ENCODE measurements at regions not wholly inside any gene's neighbourhood (a gene's known extent, or its start where the extent isn't known, plus 50 kb on each side); places are given as distances from the start of the nearest gene placed in this dataset.

DNA sequence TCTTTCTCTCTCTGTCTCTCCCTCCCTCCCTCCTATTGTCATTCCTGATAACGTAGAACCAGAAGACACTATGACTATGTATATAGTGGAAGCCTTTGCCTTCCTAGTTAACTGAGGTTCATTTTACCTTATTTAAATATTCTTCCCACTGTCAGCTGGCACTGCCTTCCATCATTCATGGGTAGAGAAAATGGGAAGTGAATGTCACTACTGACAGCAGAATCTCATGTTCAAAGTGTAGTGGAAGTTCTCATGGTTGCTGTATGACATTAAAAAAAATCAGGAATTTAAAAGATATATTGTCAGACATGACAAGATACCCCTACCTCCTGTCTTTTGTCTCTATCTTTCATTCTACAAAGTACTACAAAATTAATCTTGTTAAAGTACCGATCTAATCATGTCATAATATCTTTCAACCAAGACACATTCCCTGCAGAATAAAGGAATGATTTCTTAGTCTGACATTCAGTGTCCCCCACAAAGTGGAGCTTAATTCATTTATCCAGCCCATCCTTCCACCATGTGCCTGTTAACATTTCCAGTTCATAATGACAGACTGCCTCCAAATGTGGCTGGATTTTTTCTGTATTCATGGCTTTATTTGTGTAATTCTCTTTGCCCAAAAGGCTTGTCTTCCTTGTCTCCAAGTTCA, 250.1 kb upstream of the CDH20 start:
- Histone ChIP-seq H3K23ac (ENCODE audit: low read depth, low read length) (no peak overlapping the region), H3K14ac (replicated peaks; ENCODE audit: low read depth, low read length) (no peak overlapping the region), H4K20me1 (ENCODE audit: insufficient read depth, low read length) (no peaks in the 10 kb centered on the region), H2AK5ac (ENCODE audit: low read depth, low read length) (no peak overlapping the region), H3K27me3 (ENCODE audit: control insufficient read depth, insufficient read depth, low read length) (no peaks in the 10 kb centered on the region), H3K79me1 (ENCODE audit: low read depth in 1 of 2, low read length in 2 of 2) (no peaks in the 10 kb centered on the region), H3K36me3 (ENCODE audit: control insufficient read depth, insufficient read depth, low read length) (no peaks in the 10 kb centered on the region), H3K4ac (ENCODE audit: low read depth, low read length) (no peak overlapping the region), H2BK120ac (ENCODE audit: low read depth, low read length) (no peak overlapping the region), H3K4me1 (ENCODE audit: control insufficient read depth, insufficient read depth, low read length) (no peaks in the 10 kb centered on the region), H3K9me3 (ENCODE audit: control insufficient read depth, insufficient read depth, low read length) (peaks cover 3% of the 10 kb centered on the region; the same call in 1 of the 2 replicates), H4K91ac (ENCODE audit: insufficient read depth, low read depth, low read length) (no peak overlapping the region), H2BK5ac (ENCODE audit: low read depth, low read length, poor library complexity, severe bottlenecking) (no peak overlapping the region), H3K56ac (ENCODE audit: extremely low read depth, insufficient read depth, low read length) (no peak overlapping the region), H4K8ac (ENCODE audit: low read depth in 2 of 2, low read length in 2 of 2) (no peak overlapping the region), H2BK15ac (ENCODE audit: low read depth, low read length) (no peak overlapping the region), H3K9ac (ENCODE audit: low read depth, low read length) (no peak overlapping the region), H2BK20ac (ENCODE audit: low read depth, low read length) (no peak overlapping the region), H4K5ac (ENCODE audit: low read depth, low read length) (no peak overlapping the region), H3K27ac (ENCODE audit: insufficient read depth, low read length) (no peak overlapping the region), H2AFZ (replicated peaks; ENCODE audit: low read length, poor library complexity) (no peak overlapping the region), H3K4me3 (ENCODE audit: insufficient read depth, low read depth, low read length) (no peak overlapping the region), H2AK9ac (replicated peaks; ENCODE audit: low read depth, low read length, poor library complexity) (no peak overlapping the region), H3K18ac (ENCODE audit: low read depth, low read length) (no peak overlapping the region), H3K4me2 (ENCODE audit: low read depth, low read length) (no peak overlapping the region), H3K9me1 (ENCODE audit: insufficient read depth, low read length) (no peaks in the 10 kb centered on the region)
- CTCF ChIA-PET, result no interaction called here
- in situ Hi-C loops (cut with MboI; ENCODE audit: low sequenced_read_pairs) (no loop called here), dilution Hi-C loops (cut with HindIII; ENCODE audit: low sequenced_read_pairs, unreplicated experiment) (no loop called here), intact Hi-C loops (cut with micrococcal nuclease) (no loop called here)
- POLR2A ChIA-PET (ENCODE audit: unreplicated experiment), result no interaction called here
- no CpG with 5 or more reads among the region's 2 CpGs for WGBS, 2 experiments (ENCODE audit: extremely low coverage in 2 of 2, insufficient read length in 1 of 2)
- DNase-seq (no peak), ATAC-seq (ENCODE audit: low read depth) (no peak)
- TF ChIP-seq, protein P1, sequence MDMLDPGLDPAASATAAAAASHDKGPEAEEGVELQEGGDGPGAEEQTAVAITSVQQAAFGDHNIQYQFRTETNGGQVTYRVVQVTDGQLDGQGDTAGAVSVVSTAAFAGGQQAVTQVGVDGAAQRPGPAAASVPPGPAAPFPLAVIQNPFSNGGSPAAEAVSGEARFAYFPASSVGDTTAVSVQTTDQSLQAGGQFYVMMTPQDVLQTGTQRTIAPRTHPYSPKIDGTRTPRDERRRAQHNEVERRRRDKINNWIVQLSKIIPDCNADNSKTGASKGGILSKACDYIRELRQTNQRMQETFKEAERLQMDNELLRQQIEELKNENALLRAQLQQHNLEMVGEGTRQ (IDR thresholded peaks at IDR 0.05; ENCODE audit: low read depth, low read length), result no peak
- no peak for TF ChIP-seq CHD1 (IDR thresholded peaks at IDR 0.05; ENCODE audit: low read depth, low read length)
- no peak for TF ChIP-seq NFE2L2 (IDR thresholded peaks at IDR 0.05; ENCODE audit: low read depth, low read length)
- TF ChIP-seq RAD21 (IDR thresholded peaks at IDR 0.05; ENCODE audit: low read length), result no peak
- TF ChIP-seq FOS (IDR thresholded peaks at IDR 0.05; ENCODE audit: low read depth, low read length), result no peak
- TF ChIP-seq MAZ (IDR thresholded peaks at IDR 0.05; ENCODE audit: borderline replicate concordance, low read depth, low read length), result no peak
- TF ChIP-seq, protein P2, sequence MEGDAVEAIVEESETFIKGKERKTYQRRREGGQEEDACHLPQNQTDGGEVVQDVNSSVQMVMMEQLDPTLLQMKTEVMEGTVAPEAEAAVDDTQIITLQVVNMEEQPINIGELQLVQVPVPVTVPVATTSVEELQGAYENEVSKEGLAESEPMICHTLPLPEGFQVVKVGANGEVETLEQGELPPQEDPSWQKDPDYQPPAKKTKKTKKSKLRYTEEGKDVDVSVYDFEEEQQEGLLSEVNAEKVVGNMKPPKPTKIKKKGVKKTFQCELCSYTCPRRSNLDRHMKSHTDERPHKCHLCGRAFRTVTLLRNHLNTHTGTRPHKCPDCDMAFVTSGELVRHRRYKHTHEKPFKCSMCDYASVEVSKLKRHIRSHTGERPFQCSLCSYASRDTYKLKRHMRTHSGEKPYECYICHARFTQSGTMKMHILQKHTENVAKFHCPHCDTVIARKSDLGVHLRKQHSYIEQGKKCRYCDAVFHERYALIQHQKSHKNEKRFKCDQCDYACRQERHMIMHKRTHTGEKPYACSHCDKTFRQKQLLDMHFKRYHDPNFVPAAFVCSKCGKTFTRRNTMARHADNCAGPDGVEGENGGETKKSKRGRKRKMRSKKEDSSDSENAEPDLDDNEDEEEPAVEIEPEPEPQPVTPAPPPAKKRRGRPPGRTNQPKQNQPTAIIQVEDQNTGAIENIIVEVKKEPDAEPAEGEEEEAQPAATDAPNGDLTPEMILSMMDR (conservative IDR thresholded peaks at IDR 0.05; ENCODE audit: low read depth, low read length), result no peak
- TF ChIP-seq BHLHE40 (IDR thresholded peaks at IDR 0.05; ENCODE audit: low read depth, low read length), result no peak
- TF ChIP-seq POLR2A (IDR thresholded peaks at IDR 0.05; ENCODE audit: low read depth, low read length), result no peak
- TF ChIP-seq ELK1 (IDR thresholded peaks at IDR 0.05; ENCODE audit: borderline replicate concordance, low read depth, low read length), result no peak
- no TSS peak for BruUV-seq (replicated peaks)

Measured in IMR-90 (cell line).